Adrenal gland (tissue), 9 donors: ENCODE measurements at regions not wholly inside any gene's neighbourhood (a gene's known extent, or its start where the extent isn't known, plus 50 kb on each side); places are given as distances from the start of the nearest gene placed in this dataset.

Experiments
- DNase-seq, 7 donors: peaks; one replicate each; pipeline ENCODE4 v3.0.0-alpha.2; 2019 to 2020
- H3K27ac ChIP-seq, 5 donors: fragments of 200-600 bp; sonication (generic) in 4 of 5; 1 replicate in 3 of 5; 2 replicates in 2 of 5; pipeline versions ENCODE4 v1.5.1 to v1.8.0; 2016 to 2020; ENCODE audit warnings: mild to moderate bottlenecking in 1 of 5
- H3K27me3 ChIP-seq: fragments of 200-600 bp; 2 replicates; pipeline ENCODE4 v1.8.0; 2021
- H3K36me3 ChIP-seq, 2 donors: fragments of 200-600 bp; replicated peaks in 1 of 2; 1 replicate in 1 of 2; 2 replicates in 1 of 2; pipeline versions ENCODE4 v1.5.1 to v1.8.0; 2018 to 2022
- H3K4me1 ChIP-seq, 2 donors: fragments of 200-600 bp; replicated peaks in 1 of 2; 1 replicate in 1 of 2; 2 replicates in 1 of 2; pipeline versions ENCODE4 v1.5.1 to v1.8.0; 2018 to 2021
- H3K4me3 ChIP-seq, 4 donors: fragments of 200-600 bp; sonication (generic) in 3 of 4; one replicate each; pipeline ENCODE4 v1.5.1; 2016 to 2018
- H3K9me3 ChIP-seq, 3 donors: fragments of 200-600 bp; sonication (generic) in 1 of 3; replicated peaks in 1 of 3; 1 replicate in 2 of 3; 2 replicates in 1 of 3; pipeline versions ENCODE4 v1.5.1 to v1.8.0; 2016 to 2021
- CTCF ChIP-seq, 6 experiments: fragments of 450-650 bp in 4 of 6; fragments of 200-600 bp in 2 of 6; sonication (generic) in 1 of 6; IDR thresholded peaks; 1 replicate in 5 of 6; 2 replicates in 1 of 6; pipeline versions ENCODE4 v1.5.1 to v1.8.0; 2016 to 2021; ENCODE audit warnings: antibody characterized with exemption in 6 of 6, mild to moderate bottlenecking in 2 of 6, moderate library complexity in 1 of 6
- POLR2A ChIP-seq, 2 donors: fragments of 450-650 bp; IDR thresholded peaks; one replicate each; pipeline ENCODE4 v1.6.1; 2017; ENCODE audit warnings: antibody characterized with exemption in 2 of 2, mild to moderate bottlenecking in 2 of 2, moderate library complexity in 1 of 2
- WGBS, 4 donors: extraction: QIAGEN DNeasy Blood & Tissue Kit in 2 of 4; methylation state at CpG; one replicate each; pipeline versions ENCODE4 v1.1.5 to v1.1.7; 2013 to 2017; 5-methylcytosine and 5-hydroxymethylcytosine counted together
- intact Hi-C, 2 donors: fragments of 100-400 bp; cut with DNase I; formaldehyde crosslinking; loops; one replicate each; pipeline versions ENCODE4 v1.14.1 to v1.15.0; 2022 to 2023
- donor health status: healthy with polysubstance abuse.
- donor health status: Bipolar disorder and iron deficiency.
- donor health status: DM: yes; HTN: yes; CAD: no.
- donor health status: DM: no; HTN: no; CAD: no.
- donor health status: DM: no; HTN: no; CAD: no.

GRCh38 chr2:200095436-200095835 is 140.1 kb downstream of the MAIP1 start:
- H3K4me1 ChIP-seq, result no peaks in the 10 kb centered on the region
- H3K27ac ChIP-seq, result no peak overlapping the region
- WGBS, 4 donors, result 80 to 90% (median 85%) methylated on average over 3 of the region's 3 CpGs
- intact Hi-C loops, result no loop called here
- DNase-seq, result no peak
- TF ChIP-seq CTCF (IDR thresholded peaks at IDR 0.05) (no peak), POLR2A (IDR thresholded peaks at IDR 0.05) (no peak)
- H3K4me3 ChIP-seq, result no peak overlapping the region
- no peaks in the 10 kb centered on the region for H3K36me3 ChIP-seq
- H3K27me3 ChIP-seq, result no peaks in the 10 kb centered on the region
- no peaks in the 10 kb centered on the region for H3K9me3 ChIP-seq

- H3K27me3 ChIP-seq, result no peaks in the 10 kb centered on the region
- no peaks in the 10 kb centered on the region for H3K9me3 ChIP-seq
- H3K36me3 ChIP-seq, result no peaks in the 10 kb centered on the region
- 87 to 92% (median 89%) methylated on average over 1 of the region's 1 CpG for WGBS, 4 donors
- intact Hi-C loops, result no loop called here
- H3K4me1 ChIP-seq, result no peaks in the 10 kb centered on the region
- no peak overlapping the region for H3K4me3 ChIP-seq
- DNase-seq, result no peak
- H3K27ac ChIP-seq, result no peak overlapping the region
- TF ChIP-seq POLR2A (IDR thresholded peaks at IDR 0.05) (no peak), CTCF (IDR thresholded peaks at IDR 0.05) (no peak)
Measured at GRCh38 chr2:200099256-200099655, 143.9 kb downstream of the MAIP1 start.

GRCh38 chr2:200100027-200100426 is 144.6 kb downstream of the MAIP1 start:
- no peaks in the 10 kb centered on the region for H3K36me3 ChIP-seq
- TF ChIP-seq POLR2A (IDR thresholded peaks at IDR 0.05) (no peak), CTCF (IDR thresholded peaks at IDR 0.05) (no peak)
- no peak for DNase-seq
- no peak overlapping the region for H3K27ac ChIP-seq
- H3K27me3 ChIP-seq, result no peaks in the 10 kb centered on the region
- H3K4me3 ChIP-seq, result no peak overlapping the region
- H3K4me1 ChIP-seq, result no peaks in the 10 kb centered on the region
- H3K9me3 ChIP-seq, result no peaks in the 10 kb centered on the region
- intact Hi-C loops, result no loop called here

GRCh38 chr2:200101922-200102321 is 146.5 kb downstream of the MAIP1 start:
- H3K4me3 ChIP-seq, result no peak overlapping the region
- 72 to 85% (median 79%) methylated on average over 4 of the region's 4 CpGs for WGBS, 4 donors
- H3K4me1 ChIP-seq, result no peaks in the 10 kb centered on the region
- intact Hi-C loops, result no loop called here
- no peaks in the 10 kb centered on the region for H3K9me3 ChIP-seq
- no peak for DNase-seq
- no peaks in the 10 kb centered on the region for H3K36me3 ChIP-seq
- H3K27me3 ChIP-seq, result no peaks in the 10 kb centered on the region
- no peak overlapping the region for H3K27ac ChIP-seq
- TF ChIP-seq POLR2A (IDR thresholded peaks at IDR 0.05), result no peak
- no peak for TF ChIP-seq CTCF (IDR thresholded peaks at IDR 0.05)
